Left hindlimb (tissue), 1 donor: ENCODE measurements at regions not wholly inside any gene's neighbourhood (a gene's known extent, or its start where the extent isn't known, plus 50 kb on each side); places are given as distances from the start of the nearest gene placed in this dataset.

ENCODE experiments used
- DNase-seq: peaks from one replicate; pipeline ENCODE4 v3.0.0-alpha.2; 2018

GRCh38 chr2:150963336-150963735 is 298.3 kb downstream of the RBM43 start:
- DNase-seq, result no peak

GRCh38 chr2:150955231-150955630 is 306.4 kb downstream of the RBM43 start:
- no peak for DNase-seq

- DNase-seq, result no peak
Measured at GRCh38 chr2:150946831-150947230, 314.8 kb downstream of the RBM43 start.

- no peak for DNase-seq
Measured at GRCh38 chr2:150944315-150944714, 317.3 kb downstream of the RBM43 start.

- DNase-seq, result no peak
Measured at GRCh38 chr2:150939087-150939486, 322.6 kb downstream of the RBM43 start.

GRCh38 chr2:150938527-150938926 is 323.1 kb downstream of the RBM43 start:
- no peak for DNase-seq

GRCh38 chr2:150937030-150937429 is 324.6 kb downstream of the RBM43 start:
- DNase-seq, result no peak

- DNase-seq, result no peak
Measured at GRCh38 chr2:150931451-150931850, 330.2 kb downstream of the RBM43 start.

GRCh38 chr2:150925611-150926010 is 336.1 kb downstream of the RBM43 start:
- DNase-seq, result no peak

- no peak for DNase-seq
Measured at GRCh38 chr2:150924878-150925277, 336.8 kb downstream of the RBM43 start.

GRCh38 chr2:150919901-150920300 is 341.8 kb downstream of the RBM43 start:
- no peak for DNase-seq

- DNase-seq, result no peak
Measured at GRCh38 chr2:150917961-150918713, 343.5 kb downstream of the RBM43 start.

- DNase-seq, result no peak
Measured at GRCh38 chr2:150916467-150917396, 344.9 kb downstream of the RBM43 start.

- peak; percentile 51 for DNase-seq
Measured at GRCh38 chr2:150911766-150912280, 349.8 kb downstream of the RBM43 start.

- no peak for DNase-seq
Measured at GRCh38 chr2:150909613-150910012, 352.1 kb downstream of the RBM43 start.

GRCh38 chr2:150909090-150909489 is 352.6 kb downstream of the RBM43 start:
- DNase-seq, result no peak

- DNase-seq, result no peak
Measured at GRCh38 chr2:150907466-150907865, 354.2 kb downstream of the RBM43 start.

GRCh38 chr2:150903461-150903860 is 358.2 kb downstream of the RBM43 start:
- no peak for DNase-seq

GRCh38 chr2:150903055-150903454 is 358.6 kb downstream of the RBM43 start:
- DNase-seq, result no peak

GRCh38 chr2:150900913-150901312 is 360.8 kb downstream of the RBM43 start:
- no peak for DNase-seq

- DNase-seq, result no peak
Measured at GRCh38 chr2:150895968-150896367, 365.7 kb downstream of the RBM43 start.

- no peak for DNase-seq
Measured at GRCh38 chr2:150889141-150889540, 372.5 kb downstream of the RBM43 start.

GRCh38 chr2:150888337-150888736 is 373.3 kb downstream of the RBM43 start:
- DNase-seq, result no peak

GRCh38 chr2:150887926-150888325 is 373.7 kb downstream of the RBM43 start:
- DNase-seq, result no peak
